ENCODE measurements at regions not wholly inside any gene's neighbourhood (a gene's known extent, or its start where the extent isn't known, plus 50 kb on each side); places are given as distances from the start of the nearest gene placed in this dataset.

- no peak overlapping the region for H3K4me3 ChIP-seq (ENCODE audit: low read depth, low read length)
- TF ChIP-seq CTCF (IDR thresholded peaks at IDR 0.05; ENCODE audit: low read depth, low read length, missing control alignments) = no peak
- DNase-seq (ENCODE audit: low read depth) = no peak
These were observed 140.4 kb upstream of the RPS23 start for GRCh38 chr5:82418608-82418950.

GRCh38 chr5:82417776-82418607, 139.8 kb upstream of the RPS23 start:
- H3K4me3 ChIP-seq (ENCODE audit: low read depth, low read length) = no peak overlapping the region
- TF ChIP-seq CTCF (IDR thresholded peaks at IDR 0.05; ENCODE audit: low read depth, low read length, missing control alignments) = no peak
- DNase-seq (ENCODE audit: low read depth) = no peak

DNA sequence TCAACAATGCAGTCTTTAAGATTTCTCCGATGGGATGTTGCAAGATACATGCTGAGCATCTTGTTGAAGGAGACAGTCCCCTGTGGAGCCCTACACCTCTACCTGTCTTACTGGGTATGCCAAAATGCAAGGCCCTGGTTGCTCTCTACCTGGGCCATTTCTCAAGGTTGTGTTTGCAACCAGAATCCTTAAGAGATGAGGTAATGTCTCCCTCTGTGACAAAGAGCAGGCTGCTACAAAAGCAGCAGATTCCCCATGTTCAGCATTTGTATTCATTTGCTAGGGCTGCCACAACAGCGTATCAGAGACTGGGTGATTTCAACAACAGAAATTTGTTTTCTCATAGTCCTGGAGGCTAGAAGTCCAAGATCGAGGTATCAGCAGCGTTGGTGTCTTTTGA, 138.4 kb upstream of the RPS23 start:
- H3K4me3 ChIP-seq (ENCODE audit: low read depth, low read length) = no peak overlapping the region
- DNase-seq (ENCODE audit: low read depth) = no peak
- TF ChIP-seq CTCF (IDR thresholded peaks at IDR 0.05; ENCODE audit: low read depth, low read length, missing control alignments) = no peak

DNA sequence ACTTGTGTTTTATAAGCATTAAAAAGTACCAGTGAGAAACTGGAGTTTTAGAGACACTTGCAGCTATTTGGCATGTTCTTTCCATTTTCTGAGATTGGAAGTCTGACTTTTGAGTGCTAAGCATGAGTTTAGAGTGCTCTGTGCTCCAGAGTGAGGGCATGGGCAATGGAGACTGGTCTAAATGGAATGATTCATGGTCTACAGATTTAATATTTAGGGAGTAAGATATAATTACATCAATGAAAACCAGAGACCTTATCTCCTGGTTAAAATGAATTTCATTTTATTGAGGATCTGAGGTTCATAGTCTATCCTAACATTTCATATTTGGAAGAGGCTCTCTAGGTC, 135.9 kb upstream of the RPS23 start:
- H3K4me3 ChIP-seq (ENCODE audit: low read depth, low read length) = no peak overlapping the region
- DNase-seq (ENCODE audit: low read depth) = no peak
- no peak for TF ChIP-seq CTCF (IDR thresholded peaks at IDR 0.05; ENCODE audit: low read depth, low read length, missing control alignments)

GRCh38 chr5:82413302-82414040, 135.3 kb upstream of the RPS23 start:
- no peak for TF ChIP-seq CTCF (IDR thresholded peaks at IDR 0.05; ENCODE audit: low read depth, low read length, missing control alignments)
- H3K4me3 ChIP-seq (ENCODE audit: low read depth, low read length) = no peak overlapping the region
- no peak for DNase-seq (ENCODE audit: low read depth)

GRCh38 chr5:82408033-82408432, 129.9 kb upstream of the RPS23 start:
- DNase-seq (ENCODE audit: low read depth) = no peak
- no peak for TF ChIP-seq CTCF (IDR thresholded peaks at IDR 0.05; ENCODE audit: low read depth, low read length, missing control alignments)
- no peak overlapping the region for H3K4me3 ChIP-seq (ENCODE audit: low read depth, low read length)

Data from GM12864 (cell line).